ENCODE measurements at regions not wholly inside any gene's neighbourhood (a gene's known extent, or its start where the extent isn't known, plus 50 kb on each side); places are given as distances from the start of the nearest gene placed in this dataset.
A peak's percentile ranks its signal among the peaks of the same experiment; 100 is the strongest.

GRCh38 chr3:54004335-54004734, 112.7 kb upstream of the SELENOK start:
- no peaks in the 10 kb centered on the region for H3K4me1 ChIP-seq
- H3K4me3 ChIP-seq = no peak overlapping the region
- H3K27me3 ChIP-seq (ENCODE audit: low read depth) = no peaks in the 10 kb centered on the region
- H3K27ac ChIP-seq = no peak overlapping the region
- DNase-seq (no peak), ATAC-seq (no peak)
- no peaks in the 10 kb centered on the region for H3K9me3 ChIP-seq
- H3K36me3 ChIP-seq = no peaks in the 10 kb centered on the region
- intact Hi-C loops (cut with DNase I) = no loop called here
- no peak for TF ChIP-seq CTCF (IDR thresholded peaks at IDR 0.05)

DNA sequence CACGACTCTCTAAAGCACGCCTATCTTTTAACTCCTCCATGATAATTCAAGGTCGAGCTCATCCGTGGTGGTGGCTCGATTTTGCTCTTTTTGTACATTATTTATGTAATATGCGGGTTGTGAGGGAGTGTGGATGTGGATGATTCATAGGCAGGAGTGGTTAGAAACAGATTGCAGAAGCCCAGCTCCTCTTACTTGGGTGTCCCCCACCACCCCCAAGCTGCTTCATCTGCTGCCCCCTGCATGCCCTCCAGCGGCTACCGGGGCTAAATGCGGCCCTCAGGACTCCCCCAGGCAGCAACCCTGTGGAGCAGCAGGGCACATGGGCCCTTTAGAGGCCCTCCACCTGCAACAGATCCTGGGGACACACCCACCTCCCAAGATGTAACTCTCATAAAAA, 111.5 kb upstream of the SELENOK start:
- no peak for TF ChIP-seq CTCF (IDR thresholded peaks at IDR 0.05)
- DNase-seq (no peak), ATAC-seq (no peak)

GRCh38 chr3:53999725-54000124, 108.1 kb upstream of the SELENOK start:
- TF ChIP-seq CTCF (IDR thresholded peaks at IDR 0.05) = no peak
- Histone ChIP-seq H3K9me3 (no peaks in the 10 kb centered on the region), H3K4me3 (no peak overlapping the region), H3K36me3 (no peaks in the 10 kb centered on the region), H3K27me3 (ENCODE audit: low read depth) (no peaks in the 10 kb centered on the region), H3K4me1 (no peaks in the 10 kb centered on the region), H3K27ac (no peak overlapping the region)
- no peak for DNase-seq
- no peak for ATAC-seq
- intact Hi-C loops (cut with DNase I) = no loop called here

More for the DNA sequence above, 111.5 kb upstream of the SELENOK start:
- Histone ChIP-seq H3K27me3 (ENCODE audit: low read depth) (no peaks in the 10 kb centered on the region), H3K4me1 (no peaks in the 10 kb centered on the region), H3K9me3 (no peaks in the 10 kb centered on the region), H3K36me3 (no peaks in the 10 kb centered on the region), H3K27ac (no peak overlapping the region), H3K4me3 (no peak overlapping the region)
- intact Hi-C loops (cut with DNase I) = no loop called here

DNA sequence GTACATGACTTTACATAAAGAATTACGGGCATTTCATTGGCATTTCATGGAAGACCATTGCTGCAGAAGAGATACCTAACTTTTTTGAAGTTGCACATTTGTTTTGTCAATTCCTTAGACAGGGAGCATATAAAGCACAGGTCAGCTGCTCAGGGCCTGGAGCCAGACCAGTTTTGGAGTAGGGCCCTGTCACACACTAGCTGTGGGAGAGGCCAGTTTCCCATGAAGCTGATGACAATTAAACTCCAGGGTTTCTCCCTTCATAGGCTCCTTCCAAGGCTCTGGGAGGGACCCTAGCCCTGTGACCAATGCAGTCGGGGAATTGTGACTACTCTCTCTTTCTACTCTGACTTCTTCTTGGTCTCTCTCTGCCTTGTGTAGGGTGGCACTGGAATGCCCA, 107.3 kb upstream of the SELENOK start:
- DNase-seq = no peak
- no peaks in the 10 kb centered on the region for H3K9me3 ChIP-seq
- ATAC-seq = peak in 1 of 2 donors; percentile 36
- H3K27me3 ChIP-seq (ENCODE audit: low read depth) = no peaks in the 10 kb centered on the region
- no peak for TF ChIP-seq CTCF (IDR thresholded peaks at IDR 0.05)
- no peaks in the 10 kb centered on the region for H3K4me1 ChIP-seq
- H3K36me3 ChIP-seq = no peaks in the 10 kb centered on the region
- H3K27ac ChIP-seq = no peak overlapping the region
- intact Hi-C loops (cut with DNase I) = no loop called here
- H3K4me3 ChIP-seq = no peak overlapping the region

- intact Hi-C loops (cut with DNase I) = no loop called here
- no peak for TF ChIP-seq CTCF (IDR thresholded peaks at IDR 0.05)
Measured at GRCh38 chr3:53997476-53997875, 105.8 kb upstream of the SELENOK start.

More at GRCh38 chr3:53997476-53997875, 105.8 kb upstream of the SELENOK start:
- H3K27ac ChIP-seq = no peak overlapping the region
- no peak for DNase-seq
- no peaks in the 10 kb centered on the region for H3K9me3 ChIP-seq
- no peaks in the 10 kb centered on the region for H3K4me1 ChIP-seq
- no peak overlapping the region for H3K4me3 ChIP-seq
- H3K27me3 ChIP-seq (ENCODE audit: low read depth) = no peaks in the 10 kb centered on the region
- no peak for ATAC-seq
- H3K36me3 ChIP-seq = no peaks in the 10 kb centered on the region

Measured in lower lobe of right lung (tissue), 2 donors.